Memory B cell (primary cell): ENCODE measurements at regions not wholly inside any gene's neighbourhood (a gene's known extent, or its start where the extent isn't known, plus 50 kb on each side); places are given as distances from the start of the nearest gene placed in this dataset.

Experiments used
- ATAC-seq: fragments of 150-1000 bp; cut with Tn5 transposase; 2 replicates; pipeline ENCODE4 v1.10.0; 2021; ENCODE audit warnings: low read depth, mild to moderate bottlenecking, moderate library complexity
- DNase-seq, 2 donors: peaks; one replicate each; pipeline ENCODE4 v3.0.0; 2022; ENCODE audit warnings: low spot score in 2 of 2
- H3K27ac Mint-ChIP-seq: one replicate; pipeline ENCODE4 v1.8.0; 2022; ENCODE audit warnings: mild to moderate bottlenecking, moderate library complexity, mixed read lengths
- H3K27me3 Mint-ChIP-seq: one replicate; pipeline ENCODE4 v1.8.0; 2022; ENCODE audit warnings: mixed read lengths
- H3K36me3 Mint-ChIP-seq: one replicate; pipeline ENCODE4 v1.8.0; 2022; ENCODE audit warnings: mild to moderate bottlenecking, mixed read lengths
- H3K4me1 Mint-ChIP-seq: one replicate; pipeline ENCODE4 v1.8.0; 2022; ENCODE audit warnings: mixed read lengths
- H3K4me3 Mint-ChIP-seq: one replicate; pipeline ENCODE4 v1.8.0; 2022; ENCODE audit warnings: mild to moderate bottlenecking, moderate library complexity, mixed read lengths
- H3K9me3 Mint-ChIP-seq: one replicate; pipeline ENCODE4 v1.8.0; 2022; ENCODE audit warnings: mixed read lengths

DNA sequence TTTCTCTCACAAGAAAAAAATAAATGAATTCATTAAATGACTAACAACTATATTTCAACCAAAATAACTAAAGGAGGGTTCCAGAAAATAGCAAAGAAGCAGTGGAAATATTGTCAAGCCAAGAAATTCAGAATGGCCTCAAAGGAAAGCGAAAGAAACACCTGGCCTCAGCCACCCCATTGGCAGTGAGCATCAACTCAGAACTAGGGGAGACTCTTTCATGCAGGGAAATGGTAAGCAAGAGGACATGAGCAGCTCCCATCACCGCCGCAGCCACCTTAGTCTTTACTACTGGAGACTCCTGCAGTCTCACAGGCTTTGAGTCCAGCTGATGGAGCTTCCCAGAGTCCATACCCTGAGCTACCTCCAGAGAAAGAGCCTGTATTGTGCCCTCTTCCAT is 343.9 kb upstream of the GRAMD2B start:
- H3K27ac Mint-ChIP-seq, result no peak overlapping the region
- H3K4me3 Mint-ChIP-seq, result no peak overlapping the region
- H3K4me1 Mint-ChIP-seq, result no peaks in the 10 kb centered on the region
- no peaks in the 10 kb centered on the region for H3K36me3 Mint-ChIP-seq
- ATAC-seq (no peak), DNase-seq (no peak)
- peaks cover 7% of the 10 kb centered on the region for H3K9me3 Mint-ChIP-seq
- H3K27me3 Mint-ChIP-seq, result peaks cover 2% of the 10 kb centered on the region

DNA sequence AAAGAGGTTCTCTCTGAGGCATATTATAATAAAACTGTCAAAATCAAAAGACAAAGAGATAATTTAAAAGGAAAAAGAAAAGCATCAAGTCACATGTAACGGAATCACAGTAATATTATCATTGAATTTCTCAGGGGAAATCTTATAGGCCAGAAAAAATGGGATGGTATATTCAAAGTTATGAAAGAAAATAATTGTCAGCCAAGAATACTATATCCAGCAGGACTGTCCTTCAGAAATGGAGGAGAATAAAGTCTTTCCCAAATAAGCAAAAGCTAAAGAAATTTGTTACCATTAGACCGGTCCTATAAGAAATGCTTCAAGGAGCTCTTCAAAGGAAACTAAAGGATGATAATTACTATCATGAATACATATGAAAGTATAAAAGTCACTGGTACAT is 342.0 kb upstream of the GRAMD2B start:
- peaks cover 9% of the 10 kb centered on the region for H3K9me3 Mint-ChIP-seq
- peaks cover 2% of the 10 kb centered on the region for H3K27me3 Mint-ChIP-seq
- H3K36me3 Mint-ChIP-seq, result no peaks in the 10 kb centered on the region
- H3K4me1 Mint-ChIP-seq, result no peaks in the 10 kb centered on the region
- H3K4me3 Mint-ChIP-seq, result no peak overlapping the region
- no peak for DNase-seq
- no peak for ATAC-seq
- no peak overlapping the region for H3K27ac Mint-ChIP-seq

DNA sequence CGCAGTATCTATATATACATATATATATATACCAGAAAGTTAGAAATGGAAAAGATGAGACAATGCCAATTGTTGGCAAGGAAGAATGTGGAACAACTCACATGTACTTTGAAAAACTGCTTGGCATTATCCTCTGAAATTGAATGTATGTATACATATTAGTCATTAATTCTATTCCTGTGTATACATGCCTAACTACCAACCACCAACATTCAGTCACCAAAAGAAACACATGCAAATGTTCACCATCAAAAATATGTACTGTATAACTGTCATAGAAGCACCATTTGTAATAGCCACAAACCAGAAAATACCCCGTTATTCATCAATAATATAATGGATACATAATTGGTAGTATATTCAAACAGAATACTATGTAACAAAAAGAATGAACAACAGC is 330.2 kb upstream of the GRAMD2B start:
- Mint-ChIP-seq H3K36me3 (no peaks in the 10 kb centered on the region), H3K27me3 (peaks cover 2% of the 10 kb centered on the region), H3K27ac (no peak overlapping the region)

DNA sequence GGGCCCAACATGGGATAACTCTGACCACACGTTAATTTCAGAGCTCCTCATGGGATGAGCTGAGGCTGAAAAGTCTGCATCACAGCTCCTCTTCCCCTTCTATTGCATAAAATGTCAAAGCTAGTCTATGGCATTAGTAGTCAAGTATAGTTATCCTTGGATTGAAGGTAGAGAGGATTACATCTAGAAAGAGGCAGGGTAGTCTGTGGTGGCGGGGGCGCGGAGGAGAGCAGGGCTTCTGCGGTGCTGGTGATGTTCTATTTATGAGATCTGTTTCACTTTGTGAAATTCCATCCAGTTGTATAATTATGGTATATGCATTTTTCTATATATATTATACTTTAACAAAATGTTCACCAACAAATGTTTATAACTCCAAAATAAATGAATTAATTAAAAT is 329.5 kb upstream of the GRAMD2B start:
- H3K4me1 Mint-ChIP-seq, result no peaks in the 10 kb centered on the region
- H3K9me3 Mint-ChIP-seq, result peaks cover 6% of the 10 kb centered on the region
- no peak overlapping the region for H3K4me3 Mint-ChIP-seq
- no peak for ATAC-seq
- H3K36me3 Mint-ChIP-seq, result no peaks in the 10 kb centered on the region
- H3K27ac Mint-ChIP-seq, result no peak overlapping the region
- no peak for DNase-seq
- H3K27me3 Mint-ChIP-seq, result peaks cover 2% of the 10 kb centered on the region

More for the DNA sequence above, 330.2 kb upstream of the GRAMD2B start:
- Mint-ChIP-seq H3K4me1 (no peaks in the 10 kb centered on the region), H3K4me3 (no peak overlapping the region), H3K9me3 (peaks cover 8% of the 10 kb centered on the region)
- DNase-seq, result no peak
- no peak for ATAC-seq

DNA sequence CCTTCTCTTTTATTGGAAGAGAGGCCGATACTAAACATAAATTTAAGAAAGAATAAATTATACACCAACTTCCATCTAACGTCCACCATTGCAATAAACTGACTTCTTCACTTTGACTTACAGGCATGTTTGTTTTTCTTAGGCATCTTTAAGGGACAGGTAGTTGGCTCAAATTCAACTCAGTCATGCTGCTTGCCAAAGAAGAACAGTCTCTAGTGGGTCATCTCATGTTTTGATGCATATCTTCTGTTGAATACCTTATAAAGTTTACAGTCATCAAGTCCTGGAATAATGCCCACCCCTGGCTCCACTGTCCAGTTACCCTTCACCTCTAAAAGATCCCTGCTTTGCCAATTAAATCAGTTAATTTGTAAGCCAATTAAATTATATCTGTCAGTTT is 328.2 kb upstream of the GRAMD2B start:
- H3K27ac Mint-ChIP-seq, result no peak overlapping the region
- no peaks in the 10 kb centered on the region for H3K4me1 Mint-ChIP-seq
- ATAC-seq (no peak), DNase-seq (no peak)
- no peaks in the 10 kb centered on the region for H3K27me3 Mint-ChIP-seq
- peaks cover 3% of the 10 kb centered on the region for H3K9me3 Mint-ChIP-seq
- H3K4me3 Mint-ChIP-seq, result no peak overlapping the region
- H3K36me3 Mint-ChIP-seq, result no peaks in the 10 kb centered on the region

DNA sequence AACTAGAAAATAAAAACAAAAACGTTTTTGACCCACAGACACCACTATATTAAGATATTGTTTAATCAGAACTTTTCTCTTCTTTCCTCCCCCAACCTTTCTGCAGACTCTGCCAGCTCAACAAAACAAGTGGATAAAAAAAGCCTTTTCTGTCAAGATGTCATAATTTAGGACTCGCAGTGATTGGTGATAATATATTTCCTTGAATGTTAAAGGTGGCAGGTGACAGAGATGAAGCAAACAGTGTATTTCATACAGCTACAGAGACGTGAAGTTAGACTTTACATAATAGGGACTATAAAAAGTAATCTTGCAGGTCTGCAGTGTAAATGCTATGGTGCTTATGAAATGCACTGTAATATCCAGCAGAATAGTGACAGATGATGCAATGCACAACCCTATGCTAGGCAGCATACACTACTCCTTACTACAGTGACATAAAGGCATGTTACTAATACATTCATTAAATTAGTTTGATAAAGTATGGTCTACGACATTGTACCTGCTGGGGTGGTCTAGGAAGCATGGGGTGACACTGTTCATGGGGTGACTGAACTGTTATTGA is 326.7 kb upstream of the GRAMD2B start:
- ATAC-seq, result no peak
- Mint-ChIP-seq H3K27ac (no peak overlapping the region), H3K9me3 (no peaks in the 10 kb centered on the region), H3K27me3 (no peaks in the 10 kb centered on the region), H3K4me1 (no peaks in the 10 kb centered on the region), H3K4me3 (no peak overlapping the region), H3K36me3 (no peaks in the 10 kb centered on the region)
- no peak for DNase-seq

DNA sequence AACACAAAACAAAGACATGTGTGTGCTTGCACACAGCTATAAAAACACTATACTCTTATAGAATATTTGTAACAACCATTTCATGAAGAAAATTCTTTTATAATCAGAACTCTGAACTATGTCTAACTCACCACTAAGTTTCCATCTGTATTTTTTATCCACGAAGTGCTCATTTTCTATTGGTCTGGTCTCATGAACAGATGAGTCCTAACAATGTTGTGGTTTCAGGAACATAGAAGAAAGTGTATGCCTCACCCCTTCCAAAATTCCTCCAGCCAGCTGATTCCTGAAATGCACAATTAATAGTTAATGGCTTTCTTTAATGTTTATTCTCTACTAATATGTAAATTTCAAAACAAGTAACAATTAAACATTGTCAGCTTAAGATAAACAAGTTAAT is 325.3 kb upstream of the GRAMD2B start:
- no peak for DNase-seq
- Mint-ChIP-seq H3K9me3 (no peaks in the 10 kb centered on the region), H3K27me3 (no peaks in the 10 kb centered on the region), H3K4me3 (no peak overlapping the region), H3K27ac (no peak overlapping the region), H3K4me1 (no peaks in the 10 kb centered on the region), H3K36me3 (no peaks in the 10 kb centered on the region)
- ATAC-seq, result no peak

DNA sequence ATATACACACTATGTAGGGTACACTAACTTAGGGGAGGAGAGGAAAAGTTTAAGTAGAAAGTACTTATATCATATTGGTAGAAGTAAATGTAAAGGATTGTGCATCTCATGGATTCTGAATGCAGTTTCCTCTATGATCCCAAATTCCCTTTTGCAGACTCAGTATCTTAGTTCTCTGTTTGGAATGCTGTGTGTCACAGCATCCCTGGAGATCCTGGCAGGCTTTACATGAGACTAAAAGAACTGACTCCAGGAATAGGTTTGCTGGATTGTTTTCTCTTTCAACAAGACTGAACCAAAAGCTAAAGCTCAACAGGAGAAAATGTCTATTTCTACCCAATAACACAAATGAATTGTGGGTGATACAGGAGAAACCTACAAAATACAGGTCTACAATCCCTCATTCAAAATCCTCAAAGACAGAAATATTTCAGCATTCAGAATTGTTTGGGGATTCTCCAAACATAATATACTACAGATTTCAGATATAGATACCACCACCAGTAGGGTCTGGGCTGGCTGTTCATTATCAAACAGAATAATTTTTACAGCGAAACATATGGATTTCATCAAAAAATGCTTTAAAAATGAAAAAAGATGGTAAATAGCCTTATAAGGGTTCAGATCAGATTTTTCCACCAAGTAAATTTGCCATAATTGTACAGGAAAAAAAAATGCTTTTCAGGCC is 324.7 kb upstream of the GRAMD2B start:
- no peak overlapping the region for H3K4me3 Mint-ChIP-seq
- no peaks in the 10 kb centered on the region for H3K27me3 Mint-ChIP-seq
- DNase-seq (no peak), ATAC-seq (no peak)
- H3K4me1 Mint-ChIP-seq, result no peaks in the 10 kb centered on the region
- H3K27ac Mint-ChIP-seq, result no peak overlapping the region
- no peaks in the 10 kb centered on the region for H3K36me3 Mint-ChIP-seq
- no peaks in the 10 kb centered on the region for H3K9me3 Mint-ChIP-seq

DNA sequence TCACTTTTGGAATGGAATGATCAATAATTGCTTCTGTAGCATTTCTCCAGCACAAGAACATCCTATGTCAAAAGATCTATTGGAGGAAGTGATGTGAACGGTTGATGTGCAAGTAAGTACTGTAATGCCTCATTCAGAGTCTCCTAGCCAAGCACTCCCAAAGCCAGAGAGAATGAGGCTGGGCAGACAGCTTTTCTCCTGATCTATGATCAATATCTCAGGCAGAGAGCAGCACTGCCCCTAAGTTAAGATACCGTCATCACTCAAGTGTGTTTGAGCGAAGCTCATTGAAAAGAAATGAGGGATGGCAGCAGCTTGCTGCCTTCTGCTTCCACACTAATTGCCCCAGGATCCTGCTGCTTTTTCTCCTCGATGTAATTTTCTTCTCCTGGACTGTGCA is 324.1 kb upstream of the GRAMD2B start:
- H3K27ac Mint-ChIP-seq, result no peak overlapping the region
- no peaks in the 10 kb centered on the region for H3K9me3 Mint-ChIP-seq
- no peaks in the 10 kb centered on the region for H3K36me3 Mint-ChIP-seq
- no peaks in the 10 kb centered on the region for H3K4me1 Mint-ChIP-seq
- H3K4me3 Mint-ChIP-seq, result no peak overlapping the region
- DNase-seq (no peak), ATAC-seq (no peak)
- H3K27me3 Mint-ChIP-seq, result no peaks in the 10 kb centered on the region

DNA sequence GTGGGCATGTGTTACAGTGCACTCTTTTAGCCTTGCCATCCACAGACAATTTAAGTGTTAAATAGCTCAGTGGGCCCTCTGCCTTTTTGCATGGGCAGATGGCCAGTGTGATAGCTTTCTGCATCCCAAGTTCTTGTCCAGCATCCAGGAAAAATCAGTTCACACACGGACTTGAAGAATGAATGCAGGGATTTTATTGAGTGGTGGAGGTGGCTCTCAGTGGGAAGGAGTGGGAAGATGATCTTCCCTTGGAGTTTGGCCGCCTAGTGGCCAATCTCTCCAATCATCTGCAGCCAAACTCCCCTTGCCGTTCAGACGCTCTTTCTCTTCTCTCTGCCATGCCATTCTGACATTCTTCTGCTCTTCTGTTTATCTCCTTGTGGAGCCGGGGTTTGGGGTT is 322.4 kb upstream of the GRAMD2B start:
- no peaks in the 10 kb centered on the region for H3K9me3 Mint-ChIP-seq
- DNase-seq (no peak), ATAC-seq (no peak)
- H3K27ac Mint-ChIP-seq, result no peak overlapping the region
- H3K27me3 Mint-ChIP-seq, result no peaks in the 10 kb centered on the region
- H3K4me3 Mint-ChIP-seq, result no peak overlapping the region
- H3K36me3 Mint-ChIP-seq, result no peaks in the 10 kb centered on the region
- H3K4me1 Mint-ChIP-seq, result no peaks in the 10 kb centered on the region

DNA sequence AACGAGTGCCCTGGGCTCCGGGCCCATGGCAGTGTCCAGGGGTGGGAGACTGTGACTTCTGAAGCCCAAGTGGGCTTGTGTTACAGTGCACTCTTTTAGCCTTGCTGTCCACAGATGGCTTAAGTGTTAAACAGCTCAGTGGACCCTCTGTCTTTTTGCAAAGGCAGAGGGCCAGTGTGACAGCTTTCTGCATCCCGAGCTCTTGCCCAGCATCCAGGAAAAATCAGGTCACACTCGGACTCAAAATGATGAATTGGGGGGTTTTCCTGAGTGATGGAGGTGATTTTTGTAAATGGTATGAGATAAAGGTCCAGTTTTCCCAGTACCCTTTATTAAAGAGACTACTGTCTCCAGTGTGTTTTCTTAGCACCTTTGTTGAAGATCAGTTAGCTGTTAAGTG is 321.3 kb upstream of the GRAMD2B start:
- Mint-ChIP-seq H3K9me3 (no peaks in the 10 kb centered on the region), H3K27me3 (no peaks in the 10 kb centered on the region), H3K4me3 (no peak overlapping the region), H3K27ac (no peak overlapping the region), H3K36me3 (no peaks in the 10 kb centered on the region), H3K4me1 (no peaks in the 10 kb centered on the region)
- no peak for ATAC-seq
- no peak for DNase-seq

DNA sequence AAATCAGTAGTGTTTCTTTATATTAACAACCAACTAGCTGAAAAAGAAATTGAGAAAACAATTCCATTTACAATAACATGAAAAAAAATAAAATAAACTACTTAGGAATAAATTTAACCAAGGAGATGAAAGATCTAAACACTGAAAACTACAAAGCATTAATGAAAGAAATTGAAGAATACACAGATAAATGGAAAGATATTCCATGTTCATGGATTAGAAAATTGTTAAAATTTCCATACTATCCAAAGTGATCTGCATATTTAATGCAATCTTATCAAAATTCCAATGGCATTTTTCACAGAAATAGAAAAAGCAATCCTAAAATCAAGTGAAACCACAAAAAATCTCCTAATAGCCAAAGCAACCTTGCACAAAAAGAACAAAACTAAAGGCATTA is 320.2 kb upstream of the GRAMD2B start:
- Mint-ChIP-seq H3K4me1 (no peaks in the 10 kb centered on the region), H3K27me3 (no peaks in the 10 kb centered on the region), H3K27ac (no peak overlapping the region), H3K9me3 (no peaks in the 10 kb centered on the region), H3K36me3 (no peaks in the 10 kb centered on the region), H3K4me3 (no peak overlapping the region)
- no peak for ATAC-seq
- DNase-seq, result no peak

DNA sequence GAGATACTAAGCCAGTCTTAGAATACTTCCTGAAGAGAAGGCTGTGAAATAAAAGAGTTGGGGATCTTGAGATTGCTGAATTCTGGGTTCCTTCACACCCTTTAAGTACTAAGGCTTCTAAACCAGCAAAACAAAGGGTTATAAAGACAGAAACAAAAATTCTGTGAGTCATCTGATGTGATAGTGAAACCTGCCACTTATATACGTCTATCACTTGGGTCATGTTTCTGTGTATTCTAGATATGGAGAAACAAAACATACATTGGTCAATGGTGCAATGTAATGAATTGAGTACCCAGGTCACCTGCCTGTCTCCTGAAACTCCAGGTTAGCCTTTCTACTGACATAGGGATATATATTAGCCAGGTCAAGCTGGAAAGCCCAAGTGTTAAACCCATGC is 319.3 kb upstream of the GRAMD2B start:
- Mint-ChIP-seq H3K27me3 (no peaks in the 10 kb centered on the region), H3K9me3 (no peaks in the 10 kb centered on the region), H3K36me3 (no peaks in the 10 kb centered on the region), H3K4me1 (no peaks in the 10 kb centered on the region), H3K27ac (no peak overlapping the region), H3K4me3 (no peak overlapping the region)
- ATAC-seq (no peak), DNase-seq (no peak)

DNA sequence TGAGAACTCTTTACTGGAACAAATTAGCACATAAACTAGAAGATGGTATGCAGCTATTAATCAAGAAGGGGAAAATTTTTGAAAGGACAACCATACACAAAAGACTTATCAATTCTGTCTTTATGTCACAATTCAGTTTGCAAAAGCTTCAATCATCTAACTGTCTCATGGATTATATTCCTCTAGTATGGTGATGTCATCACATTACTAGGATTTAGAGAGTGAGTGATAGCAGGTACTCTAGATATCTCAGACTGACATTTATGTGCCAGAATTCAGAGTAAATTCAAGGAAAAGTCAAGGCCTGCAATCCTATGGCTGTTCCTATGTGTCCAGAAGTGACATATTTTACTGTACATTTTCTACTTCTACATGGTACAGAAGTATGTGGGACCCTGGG is 318.9 kb upstream of the GRAMD2B start:
- H3K9me3 Mint-ChIP-seq, result no peaks in the 10 kb centered on the region
- no peak overlapping the region for H3K4me3 Mint-ChIP-seq
- ATAC-seq, result no peak

DNA sequence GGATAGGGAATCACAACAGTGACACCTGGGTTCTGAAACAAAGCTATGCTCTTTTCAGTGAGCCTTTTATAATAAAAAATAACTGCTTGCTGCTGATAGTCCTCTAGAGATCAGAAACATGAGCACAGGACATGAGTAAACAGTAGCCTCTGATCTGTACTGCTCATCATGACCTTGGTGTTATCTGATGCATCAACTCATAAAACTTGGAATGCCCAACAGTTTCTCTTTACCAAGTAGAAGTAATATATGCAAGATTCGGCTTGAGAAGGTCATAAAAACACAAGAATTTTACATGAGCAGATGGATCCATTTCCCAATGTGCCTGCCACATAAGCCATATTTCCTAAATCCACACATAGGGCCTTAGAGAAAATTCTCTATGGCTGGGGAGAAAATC is 318.3 kb upstream of the GRAMD2B start:
- H3K9me3 Mint-ChIP-seq, result no peaks in the 10 kb centered on the region
- no peaks in the 10 kb centered on the region for H3K36me3 Mint-ChIP-seq
- no peak overlapping the region for H3K27ac Mint-ChIP-seq
- ATAC-seq (no peak), DNase-seq (no peak)
- no peaks in the 10 kb centered on the region for H3K27me3 Mint-ChIP-seq
- H3K4me3 Mint-ChIP-seq, result no peak overlapping the region
- H3K4me1 Mint-ChIP-seq, result no peaks in the 10 kb centered on the region

More for the DNA sequence above, 318.9 kb upstream of the GRAMD2B start:
- H3K27ac Mint-ChIP-seq, result no peak overlapping the region
- H3K36me3 Mint-ChIP-seq, result no peaks in the 10 kb centered on the region
- H3K4me1 Mint-ChIP-seq, result no peaks in the 10 kb centered on the region
- H3K27me3 Mint-ChIP-seq, result no peaks in the 10 kb centered on the region
- DNase-seq, result no peak
